Astrocyte of the hippocampus (primary cell): ENCODE measurements at regions not wholly inside any gene's neighbourhood (a gene's known extent, or its start where the extent isn't known, plus 50 kb on each side); places are given as distances from the start of the nearest gene placed in this dataset.
A peak's percentile ranks its signal among the peaks of the same experiment; 100 is the strongest.

Experiments used
- DNase-seq: peaks from one replicate; pipeline ENCODE4 v3.0.0; 2011; ENCODE audit warnings: low read depth, low spot score

DNA sequence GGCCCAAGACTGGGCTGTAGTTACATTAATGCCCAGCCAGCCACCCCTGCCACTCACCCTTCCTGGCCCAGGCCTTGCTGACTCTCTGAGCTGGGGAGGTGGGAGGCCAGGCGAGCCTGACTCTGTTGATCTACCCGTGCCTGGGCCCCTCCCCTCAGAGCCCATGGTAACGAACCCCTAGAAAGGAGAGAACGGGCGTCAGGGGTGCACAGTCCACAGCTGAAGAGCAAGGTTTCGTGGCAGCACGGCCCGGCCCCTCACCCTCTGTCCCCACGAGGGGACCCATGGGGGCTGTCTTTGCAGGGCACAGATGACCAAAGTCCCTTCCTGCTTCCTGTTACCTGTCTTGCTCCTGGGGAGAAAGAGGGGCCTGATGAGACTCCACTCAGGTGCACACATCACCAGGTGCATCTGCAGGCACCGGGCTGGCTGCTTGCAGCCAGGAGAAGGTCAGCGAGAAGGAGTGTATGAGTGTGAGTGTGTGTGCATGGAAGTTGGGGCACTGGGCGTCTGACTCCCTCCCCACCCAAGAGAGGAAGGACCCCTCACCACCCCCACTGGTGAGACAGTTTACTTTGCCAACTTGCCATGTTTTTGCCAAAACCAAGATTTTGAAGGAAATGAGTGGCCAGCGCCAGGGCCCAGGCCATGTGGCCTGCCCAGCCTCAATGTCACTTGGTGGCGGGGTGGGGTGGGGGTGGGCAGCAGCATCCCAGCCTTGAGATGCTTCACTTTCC lies 359.1 kb downstream of the SEC14L1 start:
- DNase-seq = no peak

DNA sequence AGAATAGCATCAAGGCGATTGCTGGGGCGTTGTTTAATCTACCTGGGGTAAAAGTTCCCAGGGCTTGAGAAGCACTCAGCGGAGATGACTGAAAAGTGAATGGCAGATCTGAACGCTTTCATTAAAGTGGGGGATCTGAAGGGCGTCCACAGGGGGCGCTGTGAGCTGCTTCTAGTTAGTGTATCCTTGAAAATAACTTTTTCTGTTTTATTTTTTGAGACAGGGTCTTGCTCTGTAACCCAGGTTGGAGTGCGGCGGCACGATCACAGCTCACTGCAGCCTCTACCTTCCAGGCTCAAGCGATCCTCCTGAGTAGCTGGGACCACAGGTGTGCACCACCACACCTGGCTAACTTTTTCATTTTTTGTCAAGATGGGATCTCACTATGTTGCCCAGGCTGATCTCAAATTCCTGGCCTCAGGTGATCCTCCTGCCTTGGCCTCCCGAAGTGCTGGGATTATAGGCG lies 360.4 kb downstream of the SEC14L1 start:
- no peak for DNase-seq

DNA sequence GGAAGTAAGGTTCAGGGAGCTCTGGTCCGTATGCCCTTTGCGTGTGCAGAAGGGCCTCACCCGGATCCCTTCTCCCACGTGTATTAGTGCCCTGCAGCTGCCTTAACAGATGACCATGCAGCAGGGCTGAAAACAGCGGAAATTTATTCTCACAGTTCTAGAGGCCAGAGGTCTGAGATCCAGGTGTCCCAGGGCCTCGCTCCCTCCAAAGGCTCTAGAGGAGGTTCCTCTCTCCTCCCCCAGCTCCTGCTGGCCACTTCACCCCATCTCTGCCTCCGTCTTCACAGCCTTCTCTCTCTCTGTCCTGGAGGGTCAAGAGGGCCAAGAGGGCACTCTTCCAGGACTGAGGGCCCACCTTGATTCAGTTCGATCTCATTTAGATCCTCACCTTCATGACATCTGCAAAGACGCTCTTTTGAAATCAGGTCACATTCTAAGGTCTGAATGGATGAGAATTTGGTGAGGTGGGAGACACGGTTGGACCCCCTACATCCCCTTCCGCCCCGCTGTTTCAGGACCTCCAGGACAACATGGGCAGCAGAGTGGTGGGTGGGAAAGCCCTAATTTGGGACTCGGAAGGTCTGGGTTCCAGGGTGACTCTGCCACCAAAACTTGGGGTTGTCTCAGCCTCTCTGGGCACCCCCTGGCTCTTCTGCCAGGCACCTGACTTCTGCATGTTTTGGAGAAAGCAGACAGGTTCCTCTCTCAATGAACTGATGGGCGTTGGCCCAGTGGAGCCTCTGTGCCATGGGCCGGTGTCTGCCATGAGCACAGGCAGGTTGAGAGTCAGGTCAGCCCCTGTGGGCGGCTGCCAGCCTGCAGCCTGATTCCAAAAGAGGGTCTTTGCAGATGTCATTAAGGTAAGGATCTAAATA lies 361.2 kb downstream of the SEC14L1 start:
- no peak for DNase-seq

DNA sequence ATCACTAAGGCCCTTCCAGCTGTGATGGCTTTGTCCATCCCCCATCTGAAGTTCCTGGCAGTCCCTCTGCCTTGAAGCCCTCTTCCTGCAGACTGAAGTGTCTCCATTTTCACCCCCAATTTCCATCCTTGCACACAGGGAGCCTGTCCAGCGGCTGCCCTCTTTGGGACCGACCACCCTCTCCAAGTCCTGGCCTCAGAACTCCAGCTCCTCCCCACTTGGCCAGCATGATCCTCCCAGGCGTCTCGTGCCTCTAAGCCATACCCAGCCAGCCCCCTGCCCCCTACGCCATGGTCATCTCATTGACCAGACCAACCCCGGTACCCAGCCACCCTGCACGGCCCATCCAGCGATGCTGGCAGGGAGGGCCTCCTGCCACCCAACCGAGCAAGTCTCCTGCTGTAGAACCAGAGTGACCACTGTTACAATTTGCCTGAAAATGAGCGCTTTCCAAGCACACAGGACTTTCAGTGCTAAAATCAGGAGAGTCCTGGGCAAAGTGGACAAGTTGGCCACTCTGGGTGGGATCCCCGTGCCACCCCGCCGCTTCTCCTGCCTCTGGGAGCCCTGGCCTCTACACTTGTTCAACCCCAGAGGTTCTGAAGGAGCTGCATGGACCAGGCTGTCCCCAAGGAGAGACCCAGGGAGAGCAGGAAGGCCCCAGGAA lies 362.0 kb downstream of the SEC14L1 start:
- no peak for DNase-seq

DNA sequence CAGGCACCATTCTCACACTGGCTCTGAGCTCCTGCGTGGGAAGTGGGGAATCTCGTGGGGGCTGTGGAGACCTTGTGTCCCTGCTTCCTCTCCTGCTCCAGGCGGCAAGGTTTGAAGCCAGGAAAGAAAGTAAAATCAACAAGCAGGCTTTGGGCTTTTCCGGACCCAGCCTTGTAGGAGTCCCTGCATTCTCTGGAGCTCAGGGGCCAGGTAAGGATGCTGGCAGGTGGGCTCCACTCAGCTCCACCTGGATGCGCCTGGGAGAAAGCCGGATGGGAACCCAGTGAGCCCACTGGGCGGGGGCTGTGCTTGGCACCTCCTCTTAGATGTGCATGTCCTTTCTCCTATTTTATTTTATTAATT lies 362.5 kb downstream of the SEC14L1 start:
- DNase-seq = no peak

DNA sequence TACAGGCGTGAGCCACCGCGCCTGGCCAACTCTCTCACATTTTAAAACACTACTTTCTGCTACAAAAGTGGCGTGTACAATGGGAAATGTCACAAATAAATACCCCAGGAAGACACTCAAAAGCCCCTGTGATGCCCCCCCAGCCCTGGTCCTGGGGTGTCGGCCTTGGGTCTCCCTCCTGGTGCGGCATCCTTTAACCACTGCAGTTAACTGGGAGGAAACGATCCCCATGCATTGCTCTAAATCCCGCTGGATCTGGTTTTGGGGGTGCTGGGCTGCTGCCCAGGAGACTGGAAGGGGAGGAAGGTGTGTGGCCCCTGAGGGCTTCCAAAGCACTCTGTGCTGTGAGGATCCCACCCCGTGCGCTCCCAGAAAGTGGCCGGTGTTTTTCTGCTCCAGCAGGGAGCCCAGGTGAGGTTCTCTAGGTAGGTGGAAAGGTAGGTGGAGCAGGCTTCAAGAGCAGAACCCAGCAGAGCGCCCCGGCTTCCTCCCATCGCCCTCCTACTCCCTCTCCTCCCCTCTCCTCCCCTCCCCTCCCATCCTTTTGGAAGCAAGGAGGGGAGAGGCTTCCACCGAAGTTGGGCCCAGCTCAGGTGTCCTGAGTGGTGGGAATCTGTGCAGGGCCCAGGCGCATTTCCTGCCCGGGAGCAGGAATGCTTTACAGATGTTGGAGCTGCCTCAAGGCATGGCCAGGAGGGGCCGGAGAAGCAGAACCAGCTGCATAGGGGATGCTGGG lies 363.3 kb downstream of the SEC14L1 start:
- DNase-seq = no peak

DNA sequence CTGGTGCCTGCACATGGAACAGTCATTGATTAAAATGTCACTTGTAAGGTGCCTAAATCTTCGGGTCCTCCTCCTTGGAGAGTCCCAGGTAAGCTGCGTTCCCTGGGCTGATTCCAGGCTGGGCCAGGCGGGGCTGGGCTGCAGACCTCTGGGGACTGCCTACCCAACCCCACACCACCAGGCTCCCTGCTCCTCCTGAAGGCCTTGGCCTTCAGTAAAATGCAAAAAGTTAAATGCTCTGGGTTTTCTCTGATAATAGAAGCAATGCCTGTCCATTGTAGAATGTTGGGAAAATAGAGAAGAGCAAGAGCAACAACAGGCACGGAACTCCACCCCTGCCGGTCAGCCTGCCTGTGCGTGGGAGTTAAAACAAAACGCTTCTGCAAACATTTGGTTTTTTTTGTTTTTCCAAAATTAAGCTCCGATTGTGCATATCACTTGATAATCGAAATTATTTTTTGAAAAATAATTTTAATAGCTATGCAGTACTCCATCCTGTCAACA lies 363.9 kb downstream of the SEC14L1 start:
- no peak for DNase-seq

DNA sequence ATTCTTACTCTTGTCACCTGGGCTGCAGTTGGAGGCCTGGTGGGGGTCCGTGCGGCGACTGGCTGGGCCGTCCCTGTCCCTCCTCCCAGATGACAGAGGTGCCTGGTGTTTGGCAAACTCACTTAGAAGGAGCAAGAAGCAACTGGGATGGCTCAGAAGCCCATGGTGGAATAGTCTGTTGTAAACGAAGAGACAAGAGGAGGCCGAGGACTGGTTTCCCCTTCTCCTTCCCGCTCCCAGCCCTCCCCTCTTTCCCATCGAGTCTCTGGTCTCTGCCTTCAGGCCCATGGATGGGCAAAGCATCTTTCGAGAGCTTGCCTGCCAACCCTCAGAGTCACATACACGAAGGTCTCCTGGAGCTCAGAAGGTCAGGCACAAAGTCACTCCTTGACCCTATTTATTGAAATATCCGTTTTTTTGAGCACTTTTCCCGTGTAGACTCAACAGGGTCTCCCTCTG lies 364.4 kb downstream of the SEC14L1 start:
- no peak for DNase-seq

DNA sequence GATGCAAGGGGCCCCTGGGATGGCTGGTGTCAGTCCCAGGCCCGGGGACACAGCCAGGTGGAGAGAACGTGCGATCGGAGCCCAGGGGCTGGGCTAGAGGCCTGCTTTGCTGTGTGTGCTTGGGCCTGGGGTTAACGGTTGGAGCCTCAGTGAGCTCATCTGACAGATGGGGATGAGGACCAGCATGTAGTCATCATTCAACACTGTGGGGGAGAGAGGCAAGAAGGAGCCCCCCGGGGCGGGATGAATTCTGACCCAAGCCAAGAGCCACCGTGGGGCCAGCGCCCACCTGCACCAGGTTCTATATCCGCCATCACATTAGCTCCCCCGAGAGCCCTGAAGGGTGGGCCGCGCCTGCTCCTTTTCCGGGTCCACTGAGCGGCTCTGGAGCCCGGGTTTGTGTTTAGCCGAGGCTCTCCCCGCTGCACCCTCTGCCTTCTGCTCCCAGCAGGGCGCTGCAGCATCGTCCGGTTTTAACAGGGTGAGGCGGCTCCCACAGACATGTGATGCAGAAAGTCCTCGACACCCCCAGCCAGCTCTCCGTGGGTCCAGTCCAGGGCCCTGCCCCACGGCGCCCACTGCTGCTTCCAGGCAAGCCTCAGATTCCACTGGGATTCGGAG lies 365.7 kb downstream of the SEC14L1 start:
- no peak for DNase-seq

DNA sequence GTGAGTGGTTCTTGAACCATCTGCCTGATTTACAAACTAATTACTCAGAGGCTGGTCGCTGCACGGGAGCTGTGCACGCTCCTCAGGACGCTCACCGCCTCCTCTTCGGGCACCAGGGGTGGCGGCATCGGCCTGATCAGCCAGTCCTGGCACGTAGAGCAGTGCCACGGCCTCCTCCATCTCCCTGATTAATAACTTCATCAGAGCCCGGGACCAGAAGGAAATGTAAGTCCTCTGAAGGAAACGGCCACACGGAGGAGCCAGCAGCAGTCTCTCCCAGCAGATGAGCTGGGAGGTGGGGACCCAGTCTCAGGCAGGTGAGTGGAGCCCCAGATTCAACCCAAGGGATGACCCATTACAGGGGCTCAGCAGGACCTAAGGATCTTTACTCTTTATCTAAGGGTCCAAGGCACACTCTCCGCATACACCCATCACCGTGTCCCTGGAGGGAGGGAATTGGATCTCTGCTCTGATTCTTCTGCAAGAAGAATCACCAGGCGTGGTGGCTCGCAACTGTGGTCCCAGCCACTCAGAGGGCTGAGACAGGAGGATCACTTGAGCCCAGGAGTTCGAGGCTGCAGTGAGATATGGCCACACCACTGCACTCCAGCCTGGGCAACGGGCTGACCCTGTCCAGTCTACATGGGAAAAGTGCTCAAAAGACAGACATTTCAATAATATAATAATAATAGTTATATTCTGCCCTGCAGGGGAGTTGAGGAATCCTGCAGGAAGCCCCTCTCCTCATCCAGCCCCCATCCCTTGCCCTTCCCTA lies 366.5 kb downstream of the SEC14L1 start:
- peak; percentile 39 for DNase-seq

DNA sequence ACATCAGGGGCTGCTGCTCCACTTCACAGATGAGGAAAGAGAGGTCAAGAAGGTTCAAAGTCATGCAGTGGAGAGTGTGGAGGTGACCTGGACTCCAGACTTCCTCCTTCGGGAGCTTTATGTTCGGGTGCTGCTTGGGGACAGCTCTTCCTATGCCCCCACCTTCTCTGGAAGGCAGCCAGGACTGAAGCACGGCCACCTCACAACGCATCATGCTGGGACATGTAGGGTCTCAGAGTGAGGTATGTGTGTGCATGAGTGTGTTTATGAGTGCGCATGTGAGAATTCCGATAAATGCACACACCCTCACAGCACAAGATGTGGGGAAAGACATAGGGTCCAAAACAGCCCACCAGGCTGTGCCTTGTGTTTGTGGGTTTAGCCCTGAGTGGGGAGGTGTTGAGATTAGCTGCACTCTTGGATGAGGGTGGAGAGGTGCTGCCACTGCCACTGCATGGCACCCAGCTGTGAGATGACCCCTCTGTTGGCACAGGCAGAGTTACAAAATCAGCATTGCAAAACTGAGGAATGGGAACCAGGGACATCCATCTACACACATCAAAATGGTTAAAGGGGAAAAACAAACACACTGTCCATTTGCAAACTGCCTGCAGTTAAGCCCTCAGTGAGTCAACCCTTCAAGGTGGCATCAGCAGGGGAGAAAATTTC lies 367.4 kb downstream of the SEC14L1 start:
- no peak for DNase-seq

DNA sequence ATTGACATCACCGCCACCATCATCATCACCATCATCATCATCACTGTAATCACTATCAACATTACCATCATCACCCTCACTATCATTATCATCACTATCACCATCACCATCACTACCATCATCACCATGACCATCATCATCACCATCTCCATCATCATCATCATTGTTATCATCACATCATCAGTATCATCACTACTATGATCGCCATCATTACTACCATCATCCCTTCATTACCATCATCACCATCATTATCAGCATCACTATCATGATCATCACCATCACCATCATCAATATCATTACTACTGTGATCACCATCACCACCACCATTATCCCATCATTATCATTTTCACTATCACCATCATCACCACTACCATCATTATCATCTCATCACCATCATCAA lies 368.3 kb downstream of the SEC14L1 start:
- no peak for DNase-seq

DNA sequence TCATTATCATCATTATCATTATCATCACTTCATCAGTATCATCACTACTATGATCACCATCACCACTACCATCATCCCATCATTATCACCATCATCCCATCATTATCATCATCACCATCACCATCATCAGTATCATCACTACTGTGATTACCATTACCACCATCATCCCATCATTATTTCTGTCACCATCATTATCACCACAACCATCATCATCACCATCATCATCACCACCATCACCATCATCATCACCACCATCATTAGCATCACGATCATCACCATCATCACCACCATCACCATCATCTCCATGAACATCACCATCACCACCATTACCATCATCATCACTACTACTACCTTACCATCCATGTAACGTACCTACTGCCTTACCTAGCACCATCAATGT lies 368.8 kb downstream of the SEC14L1 start:
- DNase-seq = no peak

DNA sequence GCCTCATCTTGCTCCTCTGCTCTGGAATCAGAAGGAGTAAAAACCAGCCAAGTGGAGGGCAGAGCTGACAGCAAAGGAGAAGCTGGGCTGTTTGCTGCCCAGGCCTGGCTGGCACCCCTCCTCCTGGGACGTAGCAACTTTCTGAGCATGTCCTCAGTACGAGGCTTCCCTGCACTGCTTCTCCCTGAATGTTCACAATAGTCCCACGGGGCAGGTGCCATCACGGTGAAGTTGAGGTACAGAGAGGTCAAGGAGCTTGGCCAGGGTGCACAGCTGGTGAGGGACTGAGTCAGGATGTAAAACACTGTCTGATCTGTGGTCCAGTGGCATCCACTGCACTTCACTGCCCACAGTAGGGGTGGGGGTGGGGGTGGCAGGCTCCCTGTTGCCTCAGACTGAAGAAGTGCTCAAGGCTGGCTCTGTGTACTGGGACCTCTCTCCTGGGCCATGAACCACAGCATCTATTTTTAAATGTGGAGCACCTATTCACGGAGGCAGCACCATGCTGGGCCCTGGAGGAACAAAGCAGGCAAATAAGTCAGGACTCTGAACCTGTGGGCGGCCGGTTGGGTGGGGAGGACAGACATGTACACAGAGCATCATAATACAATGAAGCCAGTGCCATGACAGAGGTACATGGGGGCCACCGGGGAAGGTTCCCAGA lies 369.5 kb downstream of the SEC14L1 start:
- DNase-seq = no peak

DNA sequence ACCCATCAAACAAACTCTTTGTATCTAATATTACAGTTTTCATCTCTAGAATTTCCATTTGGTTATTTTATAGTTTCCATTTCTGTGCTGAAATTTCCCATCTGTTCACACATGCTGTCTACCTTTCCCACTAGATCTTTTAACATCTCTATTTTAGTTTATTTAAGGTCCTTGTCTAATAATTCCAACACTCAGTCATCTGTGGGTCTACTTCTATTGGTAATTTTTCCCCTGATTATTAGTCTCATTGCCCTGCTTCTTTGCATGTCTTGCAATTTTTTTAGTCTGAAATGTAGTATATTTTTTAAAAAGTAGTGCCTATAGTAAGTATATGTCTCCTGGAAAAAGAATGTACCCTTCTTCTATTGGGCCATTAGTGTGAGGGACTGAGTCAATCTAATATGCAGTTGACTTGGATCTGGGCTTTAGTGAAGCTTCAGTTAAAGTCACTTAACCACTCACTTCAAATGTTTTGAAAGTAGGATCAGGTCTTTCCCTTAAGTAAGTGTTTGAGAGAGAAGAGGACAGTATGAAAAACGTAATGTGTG lies 370.8 kb downstream of the SEC14L1 start:
- no peak for DNase-seq

DNA sequence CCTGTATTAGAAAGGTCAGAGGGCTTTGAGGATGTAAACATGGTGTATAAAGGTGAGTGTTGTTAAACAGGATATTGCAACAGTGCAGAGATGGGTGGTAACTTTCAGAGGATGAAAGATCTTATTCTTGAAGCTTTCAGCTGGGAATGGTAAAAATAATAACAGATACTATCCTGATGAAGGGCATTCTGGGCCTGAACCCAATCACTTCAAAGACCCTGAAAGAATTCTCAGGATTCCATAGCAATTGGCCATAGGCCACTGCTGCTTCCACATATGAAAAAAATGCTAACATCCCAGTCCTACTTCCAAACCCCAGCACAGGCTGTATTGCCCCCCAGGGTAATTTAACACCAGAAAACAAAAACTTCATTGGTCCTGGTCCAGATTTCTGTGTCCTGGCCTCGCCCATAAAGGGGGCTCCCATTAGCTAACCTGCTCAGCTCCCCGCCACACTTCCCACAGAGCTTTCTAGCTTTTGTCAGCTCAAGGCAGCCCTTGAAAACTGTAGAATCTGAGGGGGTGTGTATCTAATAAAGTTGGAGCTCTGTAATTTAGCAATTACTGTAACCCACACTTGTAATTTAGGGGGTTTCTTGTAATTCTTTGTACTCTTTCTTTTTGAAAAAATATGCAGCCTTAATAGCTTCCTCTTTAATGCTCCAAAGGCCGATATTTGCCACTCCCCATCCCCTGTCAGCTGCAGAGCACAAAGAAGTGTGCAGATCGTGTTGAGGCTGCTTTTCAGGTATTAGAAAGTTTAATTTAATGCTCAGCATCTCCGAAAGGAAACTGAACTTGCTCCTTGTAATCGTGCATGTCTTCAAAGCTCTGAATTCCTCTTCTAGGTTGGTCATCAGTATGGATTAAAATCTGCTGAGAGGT lies 371.5 kb downstream of the SEC14L1 start:
- no peak for DNase-seq

DNA sequence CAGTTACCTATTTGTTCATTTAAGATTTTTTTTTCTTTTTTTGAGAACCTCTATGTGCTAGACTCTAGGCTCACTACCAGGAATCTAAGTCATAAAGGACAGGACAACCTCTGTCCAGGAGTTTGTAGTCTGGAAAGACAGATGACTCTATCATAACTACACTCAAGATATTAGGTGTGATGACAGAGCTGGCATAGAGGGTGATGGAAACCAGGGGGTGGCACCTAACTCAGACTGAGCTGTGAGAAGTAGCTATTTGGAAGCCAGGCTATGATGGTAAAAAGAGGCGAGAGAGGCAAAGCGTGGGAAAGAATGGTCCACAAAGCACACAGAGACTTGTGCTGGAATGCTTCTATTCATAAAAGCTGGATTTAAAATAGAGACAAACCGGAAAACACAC lies 372.3 kb downstream of the SEC14L1 start:
- DNase-seq = no peak

DNA sequence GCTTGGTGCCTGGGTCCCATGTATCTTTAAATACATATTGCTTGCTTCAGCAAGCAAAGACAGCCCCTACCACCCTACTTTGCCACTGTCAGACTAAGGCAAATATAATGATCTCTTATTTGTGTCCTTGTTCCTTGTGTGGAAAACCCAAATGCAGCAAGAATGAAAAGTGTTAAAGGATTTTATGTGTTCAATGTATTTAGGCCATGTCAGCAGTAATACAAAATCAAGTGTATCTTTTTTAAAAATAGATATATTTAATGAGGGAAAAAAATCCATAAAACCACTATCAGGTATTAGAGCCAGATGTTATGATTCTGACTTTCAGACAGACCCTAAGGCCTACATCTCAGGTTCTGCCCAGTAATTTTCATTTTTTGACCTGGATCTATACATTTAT lies 374.5 kb downstream of the SEC14L1 start:
- no peak for DNase-seq
